ENCODE measurements at regions not wholly inside any gene's neighbourhood (a gene's known extent, or its start where the extent isn't known, plus 50 kb on each side); places are given as distances from the start of the nearest gene placed in this dataset.
"Not testable (repeated sequence)": the region's sequence is repeated elsewhere in the genome, so short reads cannot be mapped to it uniquely, and the experiment has no call there.

DNA sequence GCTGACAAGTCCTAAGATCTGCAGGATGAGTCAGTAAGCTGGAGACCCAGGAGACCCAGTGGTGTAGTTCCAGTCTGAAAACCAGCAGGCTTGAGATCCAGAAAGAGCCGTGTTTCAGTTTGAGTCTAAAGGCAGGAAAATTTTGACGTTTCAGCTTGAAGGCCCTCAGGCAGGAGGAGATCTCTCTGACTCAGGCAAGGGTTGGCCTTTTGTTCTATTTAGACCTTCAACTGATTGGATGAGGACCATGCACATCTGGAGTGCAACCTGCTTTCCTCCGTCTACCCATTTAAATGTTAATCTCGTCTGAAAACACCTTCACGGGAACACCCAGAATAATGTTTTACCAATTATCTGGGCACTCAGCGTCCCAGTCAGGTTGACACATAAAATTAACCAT is 69.5 kb downstream of the NPIPA7 start:
- DNase-seq (ENCODE audit: low spot score): not testable (repeated sequence)

DNA sequence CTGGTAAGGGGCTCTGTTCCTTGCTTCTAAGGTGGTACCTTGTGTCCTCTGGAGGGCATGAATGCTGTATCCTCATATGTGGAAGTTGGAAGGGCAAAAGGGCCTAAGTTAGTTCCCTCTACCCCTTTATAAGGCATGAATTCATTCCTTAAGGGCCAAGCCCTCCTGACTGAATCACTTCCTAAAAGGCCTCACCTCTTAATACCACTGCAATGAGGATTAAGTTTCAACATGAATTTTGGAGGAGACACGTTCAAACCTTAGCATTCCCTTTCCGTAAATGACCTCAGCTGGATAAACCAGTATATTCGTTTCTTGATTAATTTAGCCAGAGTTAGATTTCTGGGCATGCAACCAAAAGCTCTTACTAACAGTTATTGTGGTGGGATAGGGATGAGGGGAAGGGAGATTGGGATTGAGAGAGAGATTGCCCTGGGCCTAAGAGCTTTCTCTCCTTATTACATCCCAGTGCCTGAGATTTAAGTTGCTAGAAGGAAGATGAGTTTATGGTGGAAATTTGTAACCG is 70.8 kb downstream of the NPIPA7 start:
- DNase-seq (ENCODE audit: low spot score): not testable (repeated sequence)

DNA sequence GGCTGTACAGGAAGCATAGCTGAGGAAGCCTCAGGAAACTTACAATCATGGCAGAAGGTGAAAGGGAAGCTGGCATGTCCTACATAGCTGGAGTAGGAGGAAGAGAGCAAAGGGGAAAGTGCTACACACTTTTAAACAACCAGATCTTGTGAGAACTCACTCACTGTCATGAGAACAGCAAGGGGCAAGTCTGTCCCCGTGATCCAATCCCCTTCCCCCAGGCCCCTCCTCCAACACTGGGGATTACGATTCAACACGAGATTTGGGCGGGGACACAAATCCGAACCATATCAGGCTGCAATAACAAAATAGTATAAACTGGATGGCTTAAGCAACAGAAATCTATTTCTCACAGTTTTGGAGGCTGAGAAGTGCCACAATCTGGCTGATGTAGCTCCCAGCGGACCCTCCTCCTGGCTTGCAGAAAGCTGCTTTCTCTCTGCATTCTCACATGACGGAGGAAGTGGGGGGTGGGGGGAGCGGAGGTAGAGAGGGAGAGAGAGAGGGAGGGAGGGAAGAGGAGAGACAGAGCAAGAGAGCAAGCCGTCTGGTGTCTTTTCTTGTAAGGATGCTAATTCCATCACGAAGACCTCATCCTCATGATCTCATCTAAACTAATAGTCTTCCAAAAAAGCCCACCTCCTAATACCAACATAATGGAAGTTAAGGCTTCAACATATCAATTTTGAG is 72.9 kb downstream of the NPIPA7 start:
- not testable (repeated sequence) for DNase-seq (ENCODE audit: low spot score)

DNA sequence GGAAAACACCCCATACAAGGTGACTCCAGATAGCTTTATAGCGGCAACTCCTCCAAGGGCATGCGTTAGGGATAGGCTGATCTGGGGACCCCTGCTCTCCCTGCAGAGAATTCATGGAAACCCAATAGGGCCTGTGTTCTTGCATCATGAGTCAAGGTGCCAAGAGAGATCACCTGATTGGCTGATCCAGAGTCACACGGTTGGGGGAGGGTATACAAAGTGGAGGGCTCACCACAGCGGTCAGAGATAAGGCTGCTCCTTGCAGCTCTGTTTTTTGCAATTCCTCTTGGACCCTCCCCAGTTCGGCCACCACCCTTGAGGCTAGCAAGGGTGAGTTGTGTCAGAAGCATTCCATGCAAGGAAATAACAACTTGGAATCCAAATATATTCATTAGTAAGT is 79.6 kb downstream of the NPIPA7 start:
- not testable (repeated sequence) for DNase-seq (ENCODE audit: low spot score)

DNA sequence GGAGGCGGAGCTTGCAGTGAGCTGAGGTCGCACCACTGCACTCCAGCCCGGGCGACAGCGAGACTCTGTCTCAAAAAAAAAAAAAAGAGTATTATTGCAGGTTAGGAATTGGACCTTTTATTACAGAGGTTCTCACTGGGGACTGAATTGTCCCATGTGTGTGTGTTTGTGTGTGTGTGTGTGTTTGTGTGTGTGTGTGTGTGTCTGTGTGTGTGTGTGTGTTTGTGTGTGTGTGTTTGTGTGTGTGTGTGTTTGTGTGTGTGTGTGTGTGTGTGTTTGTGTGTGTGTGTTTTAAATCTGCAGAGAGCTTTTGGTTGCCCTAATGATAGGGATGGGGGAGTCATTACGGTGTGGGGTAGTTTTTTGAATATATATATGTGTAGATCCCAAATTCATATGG is 84.9 kb downstream of the NPIPA7 start:
- not testable (repeated sequence) for DNase-seq (ENCODE audit: low spot score)

DNA sequence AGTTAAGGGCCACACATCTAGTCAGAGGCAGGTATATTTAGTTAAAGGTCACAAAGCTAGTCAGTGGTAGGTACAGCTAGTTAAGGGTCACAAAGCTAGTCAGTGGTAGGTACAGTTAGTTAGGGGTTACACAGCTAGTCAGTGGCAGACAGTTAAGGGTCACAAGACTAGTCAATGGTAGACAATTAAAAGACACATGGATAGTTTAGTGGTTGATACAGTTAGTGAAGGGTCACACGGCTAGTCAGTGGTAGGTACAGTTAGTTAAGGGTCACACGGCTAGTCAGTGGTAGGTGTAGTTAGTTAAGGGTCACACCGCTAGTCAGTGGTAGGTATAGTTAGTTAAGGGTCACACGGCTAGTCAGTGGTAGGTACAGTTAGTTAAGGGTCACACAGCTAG is 110.0 kb downstream of the NPIPA7 start:
- not testable (repeated sequence) for DNase-seq (ENCODE audit: low spot score)

DNA sequence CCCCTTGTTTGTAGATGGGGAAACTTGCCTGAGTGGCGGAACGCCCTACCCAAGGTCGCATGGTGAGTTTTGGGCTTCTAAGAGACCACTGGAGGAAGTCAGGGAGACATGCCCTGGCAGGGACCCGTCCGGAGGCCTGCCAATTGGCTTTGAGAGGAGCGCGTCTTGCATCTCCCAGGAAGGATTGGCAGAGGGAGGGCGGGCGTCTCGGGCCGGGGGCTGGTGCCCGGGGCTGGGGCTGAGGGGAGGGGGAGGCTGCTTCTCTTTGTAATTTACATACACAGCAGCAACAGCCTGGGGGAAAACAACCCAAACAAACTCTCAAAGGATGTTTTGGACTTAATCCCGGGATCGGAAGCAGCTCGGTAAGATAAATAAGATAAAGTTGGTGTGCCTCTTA is 110.5 kb downstream of the NPIPA7 start:
- not testable (repeated sequence) for DNase-seq (ENCODE audit: low spot score)

DNA sequence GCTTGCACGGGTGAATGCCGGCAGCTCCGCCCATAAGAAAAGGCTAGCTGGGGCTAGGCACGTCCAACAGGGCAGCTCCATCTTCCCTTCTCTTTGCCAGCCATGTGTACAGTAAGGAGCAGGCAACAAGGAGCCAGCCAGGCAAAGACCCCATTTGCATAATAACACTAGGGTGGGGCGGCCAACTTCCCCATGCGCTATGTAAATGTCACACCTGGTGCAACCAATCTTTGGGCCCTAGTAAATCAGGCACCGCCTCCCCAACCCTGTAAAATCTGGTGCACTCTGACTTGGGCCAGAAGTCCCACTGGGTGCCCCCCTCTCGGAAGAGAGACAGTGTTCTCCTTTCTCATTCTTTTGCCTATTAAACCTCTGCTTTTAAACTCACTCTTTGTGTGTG is 115.2 kb downstream of the NPIPA7 start:
- not testable (repeated sequence) for DNase-seq (ENCODE audit: low spot score)

DNA sequence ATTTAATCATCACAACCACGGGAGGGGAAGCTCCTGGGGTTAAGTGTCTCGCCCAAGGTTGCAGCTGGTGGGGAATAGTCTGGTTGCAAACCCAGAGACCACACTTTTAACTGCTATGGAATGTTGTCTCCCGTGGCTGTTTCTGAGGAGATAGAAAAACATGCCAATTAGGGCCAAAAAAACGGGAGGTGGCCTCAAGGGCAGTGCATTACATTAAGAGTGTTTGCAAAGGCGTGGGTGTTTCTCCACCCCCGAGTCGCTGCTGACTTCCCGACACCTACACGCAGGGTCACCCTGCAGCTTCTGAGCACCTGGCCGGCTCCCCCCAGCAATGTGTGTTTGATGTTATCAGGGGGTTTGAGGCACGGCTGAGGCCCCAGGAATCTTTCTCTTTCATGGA is 116.1 kb downstream of the NPIPA7 start:
- not testable (repeated sequence) for DNase-seq (ENCODE audit: low spot score)

DNA sequence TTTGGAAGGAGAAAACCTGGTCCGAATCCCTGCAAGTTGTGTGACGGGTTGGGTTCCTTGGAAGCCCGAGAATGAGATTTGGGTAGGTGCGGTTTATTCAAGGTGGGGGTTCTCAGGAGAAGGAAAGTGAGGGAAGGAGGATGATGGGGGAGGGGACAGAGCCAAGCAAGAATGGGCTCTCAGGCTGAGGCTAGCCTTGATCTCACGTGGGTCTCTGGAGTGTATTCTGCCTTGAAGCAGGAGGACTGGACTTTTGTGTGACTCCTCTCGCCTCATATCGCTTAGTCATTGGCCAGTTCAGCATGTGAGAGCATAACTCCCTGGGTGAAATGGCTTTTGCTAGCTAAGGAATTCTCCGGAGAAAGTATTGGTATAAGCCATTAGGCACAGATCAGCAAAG is 120.9 kb downstream of the NPIPA7 start:
- DNase-seq (ENCODE audit: low spot score): not testable (repeated sequence)

DNA sequence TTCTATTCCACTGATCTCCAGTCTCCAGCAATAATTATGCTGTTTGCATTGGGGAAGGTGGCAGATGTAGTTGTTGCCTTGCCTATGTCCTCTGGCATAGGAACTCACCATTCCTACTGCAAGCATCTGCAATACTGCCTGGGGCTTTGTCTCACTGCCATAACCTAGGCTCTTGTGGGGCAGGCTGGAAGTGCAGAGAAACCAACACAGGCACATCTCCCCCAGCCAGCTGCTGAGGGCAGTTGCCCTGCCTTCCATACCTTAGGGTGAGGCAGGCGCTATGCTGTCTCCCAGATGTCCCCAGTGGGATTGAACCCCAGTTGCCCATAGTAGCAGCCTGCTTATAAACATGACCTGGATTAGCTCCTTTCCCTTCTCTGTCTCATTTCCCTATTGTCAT is 128.1 kb downstream of the NPIPA7 start:
- not testable (repeated sequence) for DNase-seq (ENCODE audit: low spot score)

DNA sequence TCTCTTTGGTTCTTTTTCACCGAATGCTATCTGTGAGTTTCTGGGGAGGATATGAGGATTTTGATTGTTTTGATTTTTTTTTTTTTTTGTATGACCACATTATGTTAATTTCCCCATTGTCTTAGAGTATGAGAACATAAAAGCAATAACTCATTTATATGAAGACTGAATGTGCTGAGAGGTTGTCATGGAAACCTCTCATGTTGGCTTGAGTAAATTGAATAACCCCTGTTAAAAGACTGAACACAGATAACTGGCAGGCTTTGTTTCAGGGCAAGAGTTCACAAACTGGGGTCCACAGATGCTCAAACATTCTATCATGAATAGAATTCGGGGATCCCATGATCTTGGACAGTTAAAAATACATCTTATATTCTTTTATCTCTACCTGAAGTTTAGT is 129.4 kb downstream of the NPIPA7 start:
- DNase-seq (ENCODE audit: low spot score): not testable (repeated sequence)

DNA sequence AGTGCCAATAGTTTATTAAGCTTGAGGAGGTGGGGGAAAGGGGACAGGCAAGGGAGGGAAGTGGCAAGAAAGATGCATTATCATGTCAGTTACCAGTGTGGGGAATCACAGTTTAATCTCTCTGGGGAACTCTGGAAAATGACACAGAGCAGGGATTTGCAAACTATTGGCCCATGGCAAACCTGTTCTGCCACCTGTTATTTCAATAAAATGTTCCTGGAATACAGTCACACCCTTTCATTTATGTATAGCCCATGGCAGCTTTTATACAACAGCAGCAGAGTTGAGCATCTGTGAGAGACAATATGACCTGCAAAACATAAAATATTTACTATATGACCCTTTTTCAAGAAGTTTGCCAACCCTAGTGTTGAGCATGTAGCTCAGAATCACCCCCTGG is 140.5 kb downstream of the NPIPA7 start:
- not testable (repeated sequence) for DNase-seq (ENCODE audit: low spot score)

DNA sequence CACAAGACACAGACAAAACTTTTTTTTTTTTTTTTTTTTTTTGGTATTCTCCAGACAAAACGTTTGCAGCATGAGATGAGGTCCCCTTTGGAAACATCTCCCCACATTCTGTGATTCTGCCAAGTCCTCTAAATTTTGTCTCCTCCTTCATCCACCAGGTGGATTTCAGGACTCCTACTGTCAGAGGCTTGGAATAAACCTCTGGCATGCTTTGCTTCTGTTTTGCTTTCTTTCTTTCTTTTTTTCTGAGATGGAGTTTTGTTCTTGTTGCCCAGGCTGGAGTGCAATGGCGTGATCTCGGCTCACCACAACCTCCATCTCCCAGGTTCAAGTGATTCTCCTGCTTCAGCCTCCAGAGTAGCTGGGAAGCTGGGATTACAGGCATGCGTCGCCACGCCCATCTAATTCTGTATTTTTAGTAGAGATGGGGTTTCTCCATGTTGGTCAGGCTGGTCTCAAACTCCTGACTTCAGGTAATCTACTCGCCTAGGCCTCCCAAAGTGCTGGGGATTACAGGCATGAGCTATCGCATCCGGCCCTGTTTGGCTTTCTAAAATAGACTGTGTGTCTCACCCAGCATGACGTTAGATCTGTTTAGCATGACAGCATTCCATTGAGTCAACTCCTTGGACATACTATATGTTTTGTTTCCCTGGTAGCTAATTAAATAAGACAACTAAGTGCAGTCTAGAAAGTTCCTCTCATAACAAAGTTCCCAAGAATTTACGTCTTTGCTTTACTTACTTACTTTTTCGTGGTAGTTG is 142.5 kb downstream of the NPIPA7 start:
- not testable (repeated sequence) for DNase-seq (ENCODE audit: low spot score)

DNA sequence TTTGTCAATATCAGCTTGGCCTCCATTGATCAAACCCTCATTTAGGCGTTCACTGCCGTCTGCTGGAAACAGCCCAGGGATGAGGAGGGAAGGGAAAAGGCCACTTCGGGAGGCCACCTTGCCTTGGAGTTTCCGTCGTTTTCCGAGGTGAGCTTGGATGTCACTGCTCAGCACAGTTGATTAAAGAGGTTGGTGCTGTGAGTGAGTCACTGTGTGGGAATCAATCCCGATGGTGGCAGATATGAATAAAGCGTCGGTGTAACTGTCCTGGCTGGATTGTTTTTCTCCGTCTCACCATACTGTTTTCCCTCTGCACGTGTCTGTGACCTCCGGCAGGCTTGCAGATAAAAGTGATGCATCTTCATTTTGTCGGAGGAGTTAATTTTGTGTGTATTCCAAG is 148.1 kb downstream of the NPIPA7 start:
- not testable (repeated sequence) for DNase-seq (ENCODE audit: low spot score)

DNA sequence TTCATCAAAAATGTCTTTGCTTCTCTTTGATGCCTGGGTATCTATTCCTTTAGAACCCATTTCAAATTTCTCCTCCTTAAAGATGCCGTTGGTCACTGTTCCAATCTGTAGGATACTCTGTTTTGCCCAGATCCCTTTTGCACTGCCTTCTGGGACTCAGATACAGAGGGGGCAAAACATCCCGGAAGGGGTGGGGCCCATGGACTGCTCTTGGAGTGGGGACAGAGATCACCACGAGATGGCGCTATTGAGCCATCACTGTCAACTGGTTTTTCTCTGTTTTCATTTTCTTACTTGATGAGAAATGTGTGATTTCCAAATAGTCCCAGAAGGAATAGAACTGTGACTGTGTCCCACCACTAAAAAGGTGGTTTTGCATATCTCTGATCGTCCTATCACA is 151.8 kb downstream of the NPIPA7 start:
- not testable (repeated sequence) for DNase-seq (ENCODE audit: low spot score)

DNA sequence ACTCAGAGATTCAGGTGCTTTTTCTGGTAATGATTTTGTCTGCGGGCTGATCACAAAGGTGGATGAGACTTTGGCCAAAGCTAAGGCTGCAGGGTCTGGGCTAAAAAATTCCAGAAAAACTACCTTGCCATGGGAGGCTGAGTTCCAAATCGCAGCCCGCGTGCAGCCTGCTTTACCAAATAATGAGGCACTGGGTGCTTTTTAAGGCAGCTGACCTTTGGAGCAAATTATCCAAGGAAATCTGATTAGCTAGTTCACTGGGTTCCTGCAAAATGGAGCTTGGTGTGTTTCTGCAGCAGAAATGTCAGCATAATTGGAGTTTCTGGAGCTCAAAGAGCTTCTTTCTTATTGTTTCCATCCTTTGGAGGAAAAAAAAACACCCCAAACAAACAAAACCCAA is 156.6 kb downstream of the NPIPA7 start:
- not testable (repeated sequence) for DNase-seq (ENCODE audit: low spot score)

DNA sequence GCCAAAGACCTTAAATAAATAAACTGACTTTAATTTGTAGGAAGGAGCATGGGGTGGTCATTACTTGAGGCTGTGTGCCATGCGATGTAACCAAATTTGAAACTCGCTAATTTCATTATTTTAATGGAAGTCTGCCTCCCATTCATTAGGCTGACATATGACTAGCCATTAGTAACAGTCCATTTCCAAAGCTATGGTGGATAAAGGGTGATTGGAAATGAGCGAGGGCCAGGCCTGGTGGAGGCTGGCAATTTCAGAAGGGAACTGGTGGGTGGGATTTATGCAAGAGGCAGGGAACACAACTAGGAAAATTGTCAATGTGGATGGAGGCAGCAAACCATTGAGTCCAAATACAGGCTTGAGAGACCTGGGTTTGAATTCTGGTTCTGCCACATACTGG is 157.2 kb downstream of the NPIPA7 start:
- not testable (repeated sequence) for DNase-seq (ENCODE audit: low spot score)

DNA sequence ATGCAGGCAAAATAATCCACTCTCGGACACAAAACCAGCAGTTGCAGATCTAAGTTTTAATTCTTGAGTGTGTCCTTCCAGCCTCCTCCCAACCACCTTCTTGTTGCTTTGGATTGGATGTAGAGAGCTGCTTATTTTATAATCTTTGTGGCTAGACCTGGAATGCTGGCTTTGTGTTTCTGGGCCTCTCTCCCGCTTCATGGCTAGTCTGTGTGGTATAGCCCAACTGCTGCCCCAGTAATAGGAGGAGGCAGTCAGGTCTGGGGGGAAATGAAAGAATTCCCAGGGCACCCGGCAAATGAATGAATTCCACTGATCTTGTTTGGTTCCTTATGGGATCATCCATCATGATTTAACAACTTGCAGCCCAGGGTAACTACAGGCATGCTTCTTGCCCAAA is 170.8 kb downstream of the NPIPA7 start:
- DNase-seq (ENCODE audit: low spot score): not testable (repeated sequence)

DNA sequence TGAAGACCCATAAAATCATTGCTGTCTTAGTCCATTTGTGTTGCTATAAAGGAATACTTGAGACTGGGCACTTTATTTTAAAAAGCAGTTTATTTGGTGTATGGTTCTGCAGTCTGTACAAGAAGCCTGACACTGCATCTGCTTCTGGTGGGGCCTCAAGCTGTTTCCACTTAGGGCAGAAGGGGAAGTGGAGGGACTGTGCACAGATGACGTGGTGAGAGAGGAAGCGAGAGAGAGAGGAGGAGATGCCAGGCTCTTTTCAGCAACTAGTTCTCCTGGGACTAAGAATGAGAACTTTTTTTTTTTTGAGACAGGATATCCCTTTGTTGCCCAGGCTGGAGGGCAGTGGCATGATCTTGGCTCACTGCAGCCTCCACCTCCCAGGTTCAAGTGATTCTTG is 171.9 kb downstream of the NPIPA7 start:
- DNase-seq (ENCODE audit: low spot score): not testable (repeated sequence)

DNA sequence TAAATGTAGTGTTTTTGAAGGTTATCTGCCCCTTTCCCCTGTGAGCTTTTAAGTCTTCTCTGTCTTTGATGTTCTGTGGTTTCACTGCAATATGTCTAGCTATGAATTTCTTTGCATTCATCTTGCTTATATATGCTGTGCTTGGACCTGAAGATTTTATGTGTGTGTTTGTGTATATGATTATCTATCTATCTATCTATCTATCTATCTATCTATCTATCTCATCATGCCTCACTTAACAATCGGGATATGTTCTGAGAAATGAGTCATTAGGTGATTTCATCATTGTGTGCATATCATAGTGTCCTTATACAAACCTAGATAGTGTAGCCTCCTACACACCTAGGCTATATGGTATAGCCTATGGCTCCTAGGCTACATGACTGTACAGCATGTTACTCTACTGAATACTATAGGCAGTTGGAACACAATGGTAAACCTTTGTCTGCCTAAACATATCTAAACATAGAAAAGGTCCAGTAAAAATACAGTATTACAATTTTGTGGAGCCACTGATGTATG is 173.9 kb downstream of the NPIPA7 start:
- not testable (repeated sequence) for DNase-seq (ENCODE audit: low spot score)

DNA sequence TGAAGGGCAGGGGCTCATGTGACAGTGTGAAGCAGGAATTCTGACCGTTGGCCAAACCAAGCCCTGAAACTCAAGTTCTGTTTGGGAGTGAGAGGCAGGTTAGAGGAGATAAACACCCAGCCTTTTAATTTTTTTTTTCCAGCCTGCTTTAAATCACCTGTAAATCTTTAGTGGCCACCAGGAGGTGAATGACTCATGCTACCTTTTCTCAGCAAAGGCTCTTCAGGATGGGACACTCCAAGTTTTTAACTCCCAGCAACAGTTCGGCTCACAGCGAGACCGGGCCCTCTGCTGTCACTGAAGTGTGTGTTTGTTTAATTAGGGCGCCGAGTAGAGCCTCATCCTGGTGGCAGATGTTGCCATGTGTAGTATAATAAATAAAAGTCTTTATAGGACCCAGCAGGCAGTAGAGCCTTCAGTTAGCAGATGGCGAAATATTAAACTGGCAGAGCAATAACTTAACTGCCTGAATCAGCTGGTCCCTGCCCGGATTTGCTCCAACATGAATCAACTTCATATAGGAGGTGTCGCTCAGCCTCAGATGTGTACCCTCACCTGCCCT is 180.3 kb downstream of the NPIPA7 start:
- DNase-seq (ENCODE audit: low spot score): not testable (repeated sequence)

DNA sequence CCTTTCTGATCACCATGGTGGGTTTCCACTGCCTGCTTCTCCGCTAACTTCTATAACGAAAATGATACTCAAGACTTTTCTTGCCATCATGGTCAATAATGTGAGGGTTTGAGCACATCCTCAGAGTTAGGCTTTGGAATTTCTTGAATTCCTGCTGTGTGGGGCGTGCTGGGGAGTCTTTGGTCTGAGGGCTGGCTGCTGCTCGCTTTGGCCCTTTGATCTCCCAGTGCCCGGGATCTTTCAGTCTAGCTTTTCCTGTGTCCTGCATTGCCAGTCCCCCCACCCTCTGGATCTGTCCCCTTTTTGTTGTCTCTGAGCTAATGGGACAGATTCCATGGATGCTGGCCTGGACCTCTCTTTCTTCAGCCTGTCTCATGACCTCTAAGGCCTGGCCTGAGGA is 182.6 kb downstream of the NPIPA7 start:
- not testable (repeated sequence) for DNase-seq (ENCODE audit: low spot score)

All from kidney capillary endothelial cell (primary cell).